Breast epithelium (tissue), 4 donors: ENCODE measurements at regions not wholly inside any gene's neighbourhood (a gene's known extent, or its start where the extent isn't known, plus 50 kb on each side); places are given as distances from the start of the nearest gene placed in this dataset.

Source experiments
- DNase-seq, 2 donors: peaks; one replicate each; pipeline ENCODE4 v3.0.0-alpha.2; 2019; ENCODE audit warnings: low spot score in 2 of 2
- H3K27ac ChIP-seq, 2 donors: fragments of 200-600 bp; sonication (generic) in 1 of 2; one replicate each; pipeline ENCODE4 v1.5.1; 2016 to 2019; ENCODE audit warnings: mild to moderate bottlenecking in 1 of 2
- H3K27me3 ChIP-seq, 2 donors: fragments of 200-600 bp; sonication (generic) in 1 of 2; one replicate each; pipeline versions ENCODE4 v1.5.1 to v1.6.0; 2017 to 2019; ENCODE audit warnings: control low read depth in 1 of 2, mild to moderate bottlenecking in 1 of 2
- H3K36me3 ChIP-seq: fragments of 200-600 bp; one replicate; pipeline ENCODE4 v1.5.1; 2019
- H3K4me1 ChIP-seq, 2 donors: fragments of 200-600 bp; sonication (generic); one replicate each; pipeline ENCODE4 v1.5.1; 2016 to 2019; ENCODE audit warnings: control low read depth in 1 of 2
- H3K4me3 ChIP-seq, 3 donors: fragments of 200-600 bp; sonication (generic); 1 replicate in 2 of 3; 2 replicates in 1 of 3; pipeline ENCODE4 v1.5.1; 2016 to 2019; ENCODE audit warnings: mild to moderate bottlenecking in 3 of 3, moderate library complexity in 2 of 3
- H3K9me3 ChIP-seq, 2 donors: fragments of 200-600 bp; sonication (generic) in 1 of 2; one replicate each; pipeline ENCODE4 v1.5.1; 2016 to 2019; ENCODE audit warnings: control low read depth in 1 of 2
- POLR2A ChIP-seq: fragments of 450-650 bp; IDR thresholded peaks from one replicate; pipeline ENCODE4 v1.6.1; 2016; ENCODE audit warnings: antibody characterized with exemption, mild to moderate bottlenecking, moderate library complexity
- POLR2AphosphoS5 ChIP-seq, 3 donors: sonication (generic); formaldehyde crosslinking; IDR thresholded peaks; one replicate each; pipeline ENCODE4 v1.6.1; 2017; ENCODE audit warnings: antibody characterized with exemption in 3 of 3
- intact Hi-C: fragments of 100-400 bp; cut with DNase I; formaldehyde crosslinking; loops from one replicate; pipeline ENCODE4 v1.15.1; 2023; ENCODE audit warnings: low total_unique reads
- TF ChIP-seq, protein P1 (sequence below), 3 donors: fragments of 450-650 bp; IDR thresholded peaks; one replicate each; pipeline ENCODE4 v1.5.1; 2016 to 2017; ENCODE audit warnings: antibody characterized with exemption in 3 of 3, mild to moderate bottlenecking in 3 of 3, moderate library complexity in 3 of 3

- Histone ChIP-seq H3K4me1 (no peaks in the 10 kb centered on the region), H3K9me3 (no peaks in the 10 kb centered on the region), H3K4me3 (peak overlapping the region; percentile 14 to 50 (median 39)), H3K27me3 (peaks cover 0 to 6% of the 10 kb centered on the region in 2 donors), H3K36me3 (no peaks in the 10 kb centered on the region), H3K27ac (no peak overlapping the region)
- TF ChIP-seq POLR2AphosphoS5 (IDR thresholded peaks at IDR 0.05), result no peak
- TF ChIP-seq, protein P1, sequence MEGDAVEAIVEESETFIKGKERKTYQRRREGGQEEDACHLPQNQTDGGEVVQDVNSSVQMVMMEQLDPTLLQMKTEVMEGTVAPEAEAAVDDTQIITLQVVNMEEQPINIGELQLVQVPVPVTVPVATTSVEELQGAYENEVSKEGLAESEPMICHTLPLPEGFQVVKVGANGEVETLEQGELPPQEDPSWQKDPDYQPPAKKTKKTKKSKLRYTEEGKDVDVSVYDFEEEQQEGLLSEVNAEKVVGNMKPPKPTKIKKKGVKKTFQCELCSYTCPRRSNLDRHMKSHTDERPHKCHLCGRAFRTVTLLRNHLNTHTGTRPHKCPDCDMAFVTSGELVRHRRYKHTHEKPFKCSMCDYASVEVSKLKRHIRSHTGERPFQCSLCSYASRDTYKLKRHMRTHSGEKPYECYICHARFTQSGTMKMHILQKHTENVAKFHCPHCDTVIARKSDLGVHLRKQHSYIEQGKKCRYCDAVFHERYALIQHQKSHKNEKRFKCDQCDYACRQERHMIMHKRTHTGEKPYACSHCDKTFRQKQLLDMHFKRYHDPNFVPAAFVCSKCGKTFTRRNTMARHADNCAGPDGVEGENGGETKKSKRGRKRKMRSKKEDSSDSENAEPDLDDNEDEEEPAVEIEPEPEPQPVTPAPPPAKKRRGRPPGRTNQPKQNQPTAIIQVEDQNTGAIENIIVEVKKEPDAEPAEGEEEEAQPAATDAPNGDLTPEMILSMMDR (IDR thresholded peaks at IDR 0.05), result no peak
- TF ChIP-seq POLR2A, result no peak
- intact Hi-C loops, result no loop called here
- DNase-seq, result no peak
Observed at GRCh38 chr16:85168732-85169256, 56.5 kb upstream of the CIBAR2 start.

DNA sequence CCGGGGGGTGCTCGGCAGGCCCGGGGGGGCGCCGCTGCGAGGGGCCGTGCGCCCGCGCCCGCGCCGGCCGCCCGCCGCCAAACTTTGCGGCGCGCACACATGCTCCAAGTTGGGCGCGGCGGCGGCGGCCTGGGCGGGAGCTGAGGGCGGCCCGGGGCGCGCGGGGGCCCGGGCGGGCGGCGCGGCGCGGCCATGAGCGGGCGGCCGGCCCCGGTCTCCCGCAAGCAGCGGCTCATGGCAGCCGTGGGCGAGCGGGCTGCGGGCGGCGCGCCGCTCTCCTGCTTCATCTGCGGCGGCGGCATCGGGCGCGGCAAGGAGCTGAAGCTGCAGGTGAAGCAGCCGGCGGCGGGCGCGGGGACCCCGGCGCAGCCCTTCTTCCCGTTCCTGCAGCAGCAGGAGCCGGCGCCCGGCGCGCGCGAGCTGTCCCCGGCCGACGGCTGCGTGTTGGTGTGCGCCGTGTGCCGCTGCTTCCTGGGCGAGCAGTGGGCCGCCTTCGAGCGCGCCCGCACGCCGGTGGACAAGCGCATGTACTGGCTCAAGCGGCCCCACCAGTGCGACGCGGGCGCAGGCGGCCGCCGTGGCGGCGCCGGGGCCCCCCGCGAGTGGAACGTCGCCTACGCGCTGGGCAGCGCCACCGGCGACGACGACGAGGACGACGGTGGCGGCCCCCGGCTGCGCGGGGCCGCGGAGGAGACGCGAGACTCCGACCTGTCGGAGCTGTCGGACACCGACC, 57.2 kb upstream of the CIBAR2 start:
- H3K27ac ChIP-seq, result no peak overlapping the region
- intact Hi-C loops, result no loop called here
- H3K4me3 ChIP-seq, result peak overlapping the region; percentile 53 to 83 (median 55)
- no peaks in the 10 kb centered on the region for H3K4me1 ChIP-seq
- no peak for DNase-seq
- H3K9me3 ChIP-seq, result no peaks in the 10 kb centered on the region
- no peaks in the 10 kb centered on the region for H3K36me3 ChIP-seq
- H3K27me3 ChIP-seq, result peaks cover 0 to 6% of the 10 kb centered on the region in 2 donors
- TF ChIP-seq POLR2A, result no peak
- TF ChIP-seq, protein P1 (IDR thresholded peaks at IDR 0.05), result no peak
- TF ChIP-seq POLR2AphosphoS5 (IDR thresholded peaks at IDR 0.05), result no peak

GRCh38 chr16:85170066-85170491, 57.8 kb upstream of the CIBAR2 start:
- peaks cover 0 to 6% of the 10 kb centered on the region in 2 donors for H3K27me3 ChIP-seq
- no peaks in the 10 kb centered on the region for H3K4me1 ChIP-seq
- no peaks in the 10 kb centered on the region for H3K9me3 ChIP-seq
- no peak overlapping the region for H3K27ac ChIP-seq
- H3K4me3 ChIP-seq, result peak overlapping the region; percentile 53 to 83 (median 55)
- TF ChIP-seq POLR2AphosphoS5 (IDR thresholded peaks at IDR 0.05), result no peak
- TF ChIP-seq POLR2A, result no peak
- TF ChIP-seq, protein P1 (IDR thresholded peaks at IDR 0.05), result no peak
- intact Hi-C loops, result no loop called here
- no peaks in the 10 kb centered on the region for H3K36me3 ChIP-seq
- no peak for DNase-seq

DNA sequence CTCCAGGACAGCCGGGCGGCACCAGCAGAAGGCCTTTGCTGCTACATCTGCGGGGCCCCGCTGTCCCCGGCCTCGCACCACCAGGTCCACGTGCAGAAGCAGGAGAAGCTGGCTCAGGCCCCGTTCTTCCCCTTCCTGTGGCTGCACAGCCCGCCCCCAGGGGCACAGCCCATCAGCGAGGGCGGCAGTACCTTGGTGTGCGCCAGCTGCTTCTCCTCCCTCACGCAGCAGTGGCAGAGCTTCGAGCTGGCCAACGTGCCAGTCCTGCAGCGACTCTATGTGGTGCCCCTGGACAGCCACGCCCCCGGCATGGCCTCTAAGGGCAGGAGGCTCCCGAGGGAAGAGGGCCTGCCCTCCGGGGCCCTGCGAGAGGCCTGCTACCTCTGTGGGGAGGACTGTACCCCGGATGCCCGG, 58.3 kb upstream of the CIBAR2 start:
- no peak for DNase-seq
- H3K27ac ChIP-seq, result no peak overlapping the region
- TF ChIP-seq, protein P1 (IDR thresholded peaks at IDR 0.05), result no peak
- TF ChIP-seq POLR2AphosphoS5 (IDR thresholded peaks at IDR 0.05) (no peak), POLR2A (no peak)
- no peaks in the 10 kb centered on the region for H3K36me3 ChIP-seq
- peak overlapping the region; percentile 53 to 83 (median 55) for H3K4me3 ChIP-seq
- intact Hi-C loops, result no loop called here
- H3K9me3 ChIP-seq, result no peaks in the 10 kb centered on the region
- no peaks in the 10 kb centered on the region for H3K4me1 ChIP-seq
- peaks cover 0 to 6% of the 10 kb centered on the region in 2 donors for H3K27me3 ChIP-seq

DNA sequence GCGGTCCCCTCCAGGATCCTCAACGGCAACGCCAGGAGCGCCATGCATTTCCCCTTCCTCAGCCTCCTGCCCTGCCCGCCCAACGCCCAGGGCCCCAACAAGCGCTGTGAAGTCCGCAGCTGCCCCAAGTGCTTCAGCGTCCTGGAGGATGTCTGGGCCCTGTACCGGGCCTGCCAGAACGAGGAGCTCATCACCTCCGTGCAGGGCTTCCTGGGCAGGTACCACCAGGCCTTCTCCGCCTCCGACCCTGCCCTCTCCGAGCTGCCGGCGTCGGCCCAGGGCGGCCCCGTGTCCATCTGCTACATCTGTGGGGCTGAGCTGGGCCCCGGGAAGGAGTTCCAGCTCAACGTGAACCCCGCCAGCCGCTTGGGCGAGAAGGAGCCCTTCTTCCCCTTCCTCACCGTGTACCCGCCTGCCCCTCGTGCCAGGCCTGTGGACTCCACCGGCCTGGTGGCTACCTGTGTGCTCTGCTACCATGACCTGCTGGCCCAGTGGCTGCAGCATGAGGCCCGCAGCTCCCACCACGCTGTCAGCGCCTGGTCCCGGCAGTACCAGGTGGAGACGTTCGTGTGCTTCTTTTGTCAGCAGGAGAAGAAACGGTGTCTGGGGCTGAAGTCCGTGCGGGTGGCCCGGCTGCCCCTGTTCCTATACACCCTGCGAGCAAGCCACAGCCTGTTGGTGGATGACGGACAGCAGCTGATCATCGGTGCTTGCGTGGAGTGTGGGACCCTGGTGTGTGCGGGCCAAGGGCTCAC, 58.9 kb upstream of the CIBAR2 start:
- intact Hi-C loops, result no loop called here
- Histone ChIP-seq H3K27ac (no peak overlapping the region), H3K9me3 (no peaks in the 10 kb centered on the region), H3K27me3 (peaks cover 0 to 6% of the 10 kb centered on the region in 2 donors), H3K4me1 (no peaks in the 10 kb centered on the region), H3K4me3 (peak overlapping the region; percentile 53 to 83 (median 55)), H3K36me3 (no peaks in the 10 kb centered on the region)
- DNase-seq, result no peak
- no peak for TF ChIP-seq POLR2AphosphoS5 (IDR thresholded peaks at IDR 0.05)
